H1 (cell line): ENCODE measurements at regions not wholly inside any gene's neighbourhood (a gene's known extent, or its start where the extent isn't known, plus 50 kb on each side); places are given as distances from the start of the nearest gene placed in this dataset.
A peak's percentile ranks its signal among the peaks of the same experiment; 100 is the strongest.

Experiments used
- CTCF ChIA-PET: fragments of 300-600 bp; sonication (Branson Sonifier 250); formaldehyde crosslinking; loops from one replicate; lab custom pipeline; 2021; ENCODE audit not compliant: partially characterized antibody; lab: Charles Lee
- POLR2A ChIA-PET: fragments of 300-600 bp; sonication (Branson Sonifier 250); formaldehyde crosslinking; loops from one replicate; lab custom pipeline; 2021; ENCODE audit warnings: inconsistent platforms; ENCODE audit not compliant: partially characterized antibody; lab: Charles Lee
- DNase-seq, 2 experiments: peaks; one replicate each; pipeline versions ENCODE4 v3.0.0 to v3.0.0-alpha.2; 2010 to 2022; ENCODE audit warnings: low spot score in 2 of 2, low read depth in 1 of 2, mixed read lengths in 1 of 2
- FAIRE-seq: peaks from 2 replicates; lab custom pipeline; 2011; peaks lifted over from hg19 to GRCh38; lab: Jason Lieb, UNC
- H2AFZ ChIP-seq: 2 replicates; pipeline ENCODE4 v1.8.1; 2012; ENCODE audit warnings: low read length, inconsistent platforms
- H2AK5ac ChIP-seq: 2 replicates; pipeline ENCODE4 v1.6.1; 2013; ENCODE audit warnings: low read depth, low read length
- H2BK120ac ChIP-seq: replicated peaks from 2 replicates; pipeline ENCODE3; 2013; ENCODE audit warnings: low read depth, low read length, inconsistent platforms
- H2BK12ac ChIP-seq: 2 replicates; pipeline ENCODE4 v1.6.1; 2013; ENCODE audit warnings: low read depth, low read length
- H2BK15ac ChIP-seq: 2 replicates; pipeline ENCODE4 v1.6.1; 2013; ENCODE audit warnings: low read length
- H2BK20ac ChIP-seq: 2 replicates; pipeline ENCODE4 v1.6.1; 2013; ENCODE audit warnings: low read length
- H2BK5ac ChIP-seq: 2 replicates; pipeline ENCODE4 v1.6.1; 2013; ENCODE audit warnings: low read depth, low read length
- H3K14ac ChIP-seq: 2 replicates; pipeline ENCODE4 v1.6.1; 2013; ENCODE audit warnings: inconsistent platforms; ENCODE audit not compliant: insufficient read length
- H3K18ac ChIP-seq: 2 replicates; pipeline ENCODE4 v1.6.1; 2013; ENCODE audit warnings: low read length; ENCODE audit errors: extremely low read depth
- H3K23ac ChIP-seq: 2 replicates; pipeline ENCODE4 v1.6.1; 2013; ENCODE audit warnings: inconsistent platforms; ENCODE audit not compliant: insufficient read length
- H3K23me2 ChIP-seq: 2 replicates; pipeline ENCODE4 v1.6.1; 2013; ENCODE audit warnings: low read depth, low read length
- H3K27ac ChIP-seq: 2 replicates; pipeline ENCODE4 v1.6.1; 2011; ENCODE audit warnings: low read depth, low read length, inconsistent platforms
- H3K27me3 ChIP-seq, 4 experiments: replicated peaks in 1 of 4; 1 replicate in 1 of 4; 2 replicates in 3 of 4; pipeline versions ENCODE4 v1.6.1 to v1.8.1; 2011 to 2013; ENCODE audit warnings: low read length in 3 of 4, mild to moderate bottlenecking in 3 of 4, inconsistent platforms in 2 of 4, mixed read lengths in 2 of 4, moderate library complexity in 1 of 4; ENCODE audit not compliant: control insufficient read depth in 3 of 4, insufficient read depth in 3 of 4; ENCODE audit errors: extremely low read depth in 1 of 4
- H3K36me3 ChIP-seq, 4 experiments: 2 replicates each; pipeline versions ENCODE4 v1.6.1 to v1.8.1; 2011 to 2013; ENCODE audit warnings: mild to moderate bottlenecking in 4 of 4, low read length in 3 of 4, moderate library complexity in 2 of 4, control low read depth in 1 of 4, inconsistent platforms in 1 of 4; ENCODE audit not compliant: insufficient read depth in 4 of 4, control insufficient read depth in 2 of 4
- H3K4ac ChIP-seq: replicated peaks from 2 replicates; pipeline ENCODE3; 2013; ENCODE audit warnings: low read length, low read depth, mixed read lengths, inconsistent platforms; ENCODE audit not compliant: insufficient read length
- H3K4me1 ChIP-seq, 4 experiments: replicated peaks in 1 of 4; 1 replicate in 1 of 4; 2 replicates in 3 of 4; pipeline versions ENCODE4 v1.6.1 to v1.8.1; 2011 to 2013; ENCODE audit warnings: low read length in 3 of 4, inconsistent platforms in 2 of 4, mixed read lengths in 1 of 4; ENCODE audit not compliant: insufficient read depth in 4 of 4, control insufficient read depth in 3 of 4
- H3K4me2 ChIP-seq, 2 experiments: 2 replicates each; pipeline versions ENCODE4 v1.6.1 to v1.8.1; 2011 to 2013; ENCODE audit warnings: low read depth in 2 of 2, low read length in 2 of 2, control low read depth in 1 of 2, inconsistent platforms in 1 of 2, mild to moderate bottlenecking in 1 of 2; ENCODE audit not compliant: insufficient read depth in 1 of 2
- H3K4me3 ChIP-seq, 4 experiments: fragments of 200-600, 300-600 bp in 1 of 4; sonication (generic), shearing (Covaris generic), sonication (Bioruptor Twin) in 1 of 4; 2 replicates each; pipeline versions ENCODE4 v1.5.1 to v1.8.1; 2011 to 2016; ENCODE audit warnings: low read length in 4 of 4, low read depth in 3 of 4, control low read depth in 2 of 4, inconsistent platforms in 2 of 4, mild to moderate bottlenecking in 2 of 4, mixed read lengths in 1 of 4, moderate library complexity in 1 of 4; ENCODE audit not compliant: insufficient read depth in 2 of 4; ENCODE audit errors: extremely low read depth in 1 of 4
- H3K56ac ChIP-seq: replicated peaks from 2 replicates; pipeline ENCODE3; 2013; ENCODE audit warnings: low read depth, mild to moderate bottlenecking, mixed read lengths, low read length, inconsistent platforms; ENCODE audit not compliant: insufficient read length
- H3K79me1 ChIP-seq: 2 replicates; pipeline ENCODE4 v1.6.1; 2013; ENCODE audit warnings: low read depth, low read length, control low read depth
- H3K79me2 ChIP-seq, 2 experiments: 2 replicates each; pipeline versions ENCODE4 v1.6.1 to v1.8.1; 2012 to 2013; ENCODE audit warnings: low read length in 2 of 2, mild to moderate bottlenecking in 2 of 2, inconsistent platforms in 1 of 2; ENCODE audit not compliant: insufficient read depth in 2 of 2, control insufficient read depth in 1 of 2
- H3K9ac ChIP-seq, 4 experiments: replicated peaks in 1 of 4; 1 replicate in 1 of 4; 2 replicates in 3 of 4; pipeline versions ENCODE4 v1.6.1 to v1.8.1; 2011 to 2013; ENCODE audit warnings: low read depth in 3 of 4, low read length in 3 of 4, control low read depth in 2 of 4, mild to moderate bottlenecking in 2 of 4, moderate library complexity in 2 of 4, inconsistent platforms in 1 of 4; ENCODE audit errors: extremely low read depth in 1 of 4
- H3K9me3 ChIP-seq, 2 experiments: 2 replicates each; pipeline versions ENCODE4 v1.6.1 to v1.8.1; 2012 to 2013; ENCODE audit warnings: mild to moderate bottlenecking in 2 of 2, moderate library complexity in 2 of 2, control low read depth in 1 of 2, inconsistent platforms in 1 of 2, low read depth in 1 of 2, low read length in 1 of 2, mixed read lengths in 1 of 2; ENCODE audit not compliant: insufficient read depth in 2 of 2
- H4K20me1 ChIP-seq, 2 experiments: replicated peaks in 1 of 2; 2 replicates each; pipeline versions ENCODE3 to v1.8.1; 2011 to 2013; ENCODE audit warnings: inconsistent platforms in 2 of 2, low read length in 2 of 2, mild to moderate bottlenecking in 1 of 2; ENCODE audit not compliant: insufficient read depth in 2 of 2, control insufficient read depth in 1 of 2
- H4K5ac ChIP-seq: 2 replicates; pipeline ENCODE4 v1.6.1; 2013; ENCODE audit warnings: low read length, low read depth, mixed read lengths, inconsistent platforms; ENCODE audit not compliant: insufficient read length
- H4K8ac ChIP-seq: 2 replicates; pipeline ENCODE4 v1.8.0; 2013; ENCODE audit warnings: mild to moderate bottlenecking, moderate library complexity, low read length, inconsistent platforms; ENCODE audit not compliant: insufficient read depth; ENCODE audit errors: extremely low read depth
- H4K91ac ChIP-seq: replicated peaks from 2 replicates; pipeline ENCODE3; 2013; ENCODE audit warnings: low read length, mixed read lengths, inconsistent platforms; ENCODE audit not compliant: insufficient read length
- BACH1 ChIP-seq: IDR thresholded peaks from 2 replicates; pipeline ENCODE4 v1.6.1; 2012; ENCODE audit warnings: low read length, improper control_type of control experiment
- CEBPB ChIP-seq: IDR thresholded peaks from 2 replicates; pipeline ENCODE4 v1.6.1; 2012; ENCODE audit warnings: low read depth, low read length
- CHD1 ChIP-seq: IDR thresholded peaks from 2 replicates; pipeline ENCODE4 v1.6.1; 2012; ENCODE audit warnings: low read depth, low read length, improper control_type of control experiment
- RBBP5 ChIP-seq: IDR thresholded peaks from 2 replicates; pipeline ENCODE4 v1.7.1; 2012; ENCODE audit warnings: low read depth, mild to moderate bottlenecking, inconsistent platforms, low read length, moderate library complexity, borderline replicate concordance
- WGBS, 2 experiments: shearing (Covaris generic) in 1 of 2; methylation state at CpG; one replicate each; pipeline versions ENCODE4 v1.1.6 to v1.1.7; 2013 to 2015; ENCODE audit warnings: low lambda C conversion rate in 2 of 2, mixed read lengths in 2 of 2, inconsistent platforms in 1 of 2, low coverage in 1 of 2, missing lambda C conversion rate in 1 of 2; ENCODE audit not compliant: insufficient replicate concordance in 2 of 2, insufficient coverage in 1 of 2, insufficient read length in 1 of 2; ENCODE audit errors: extremely low coverage in 1 of 2, missing lambda C conversion rate in 1 of 2; 5-methylcytosine and 5-hydroxymethylcytosine counted together

GRCh38 chr1:214186103-214186824 is 94.7 kb upstream of the SMYD2 start:
- H3K79me2 ChIP-seq: no peaks in the 10 kb centered on the region
- POLR2A ChIA-PET: no interaction called here
- H3K9ac ChIP-seq: no peak overlapping the region
- H2AFZ ChIP-seq: no peak overlapping the region
- H3K4me2 ChIP-seq: peak overlapping the region in 1 of 2 experiments; percentile 96; a peak in 1 of 4 replicates
- no peaks in the 10 kb centered on the region for H3K79me1 ChIP-seq
- no peak overlapping the region for H2BK12ac ChIP-seq
- H2BK15ac ChIP-seq: no peak overlapping the region
- no peak overlapping the region for H3K4ac ChIP-seq
- DNase-seq: no peak
- FAIRE-seq: no peak
- no peak overlapping the region for H3K27ac ChIP-seq
- peaks cover 0 to 2% (median 0%) of the 10 kb centered on the region in 4 experiments; a peak in 2 of 7 replicates for H3K4me1 ChIP-seq
- H4K20me1 ChIP-seq: no peaks in the 10 kb centered on the region
- H4K91ac ChIP-seq: no peak overlapping the region
- H2BK20ac ChIP-seq: no peak overlapping the region
- 74% methylated on average over 4 of the region's 4 CpGs; no CpG with 5 or more reads in 1 of the 2 experiments for WGBS, 2 experiments
- no peaks in the 10 kb centered on the region for H3K9me3 ChIP-seq
- no peak overlapping the region for H3K56ac ChIP-seq
- H2BK5ac ChIP-seq: no peak overlapping the region
- peaks cover 5% of the 10 kb centered on the region; the same call in 1 of the 2 replicates for H3K23me2 ChIP-seq
- TF ChIP-seq CEBPB: no peak
- no peak for TF ChIP-seq RBBP5
- no peak for TF ChIP-seq CHD1
- no peak for TF ChIP-seq BACH1
- TF ChIP-seq, all 59 proteins: peak for 0
- H3K18ac ChIP-seq: no peak overlapping the region
- CTCF ChIA-PET: interaction anchor here (0.9 to 2.5 kb wide), 5 partner anchors 8 to 146 kb away, joined by 3 to 12 read pairs (median 5); no protein-coding TSS in a partner anchor
- no peak overlapping the region for H2AK5ac ChIP-seq
- no peak overlapping the region for H3K4me3 ChIP-seq
- no peak overlapping the region for H4K8ac ChIP-seq
- H4K5ac ChIP-seq: no peak overlapping the region
- H3K36me3 ChIP-seq: no peaks in the 10 kb centered on the region
- no peak overlapping the region for H3K23ac ChIP-seq
- no peak overlapping the region for H3K14ac ChIP-seq
- H3K27me3 ChIP-seq: peaks cover 8 to 39% (median 35%) of the 10 kb centered on the region in 4 experiments
- H2BK120ac ChIP-seq: no peak overlapping the region
